Stimulated activated naive CD8-positive, alpha-beta T cell treated with anti-CD3 and anti-CD28 coated beads, Interleukin-15, Interleukin-2, amounts not matched to agents 100 ng/mL and 50 ng/mL, for 24 hours (primary cell): ENCODE measurements at regions not wholly inside any gene's neighbourhood (a gene's known extent, or its start where the extent isn't known, plus 50 kb on each side); places are given as distances from the start of the nearest gene placed in this dataset.
"Not testable (repeated sequence)": the region's sequence is repeated elsewhere in the genome, so short reads cannot be mapped to it uniquely, and the experiment has no call there.

Experiments used
- H3K27ac Mint-ChIP-seq: one replicate; pipeline ENCODE4 v1.8.0; 2021; ENCODE audit warnings: mild to moderate bottlenecking, mixed read lengths
- H3K27me3 Mint-ChIP-seq: one replicate; pipeline ENCODE4 v1.8.0; 2021; ENCODE audit warnings: mixed read lengths
- H3K36me3 Mint-ChIP-seq: one replicate; pipeline ENCODE4 v1.8.0; 2021; ENCODE audit warnings: low read depth, mixed read lengths
- H3K4me1 Mint-ChIP-seq: one replicate; pipeline ENCODE4 v1.8.0; 2021; ENCODE audit warnings: low read depth, mixed read lengths
- H3K4me3 Mint-ChIP-seq: one replicate; pipeline ENCODE4 v1.8.0; 2021; ENCODE audit warnings: mild to moderate bottlenecking, mixed read lengths
- H3K9me3 Mint-ChIP-seq: one replicate; pipeline ENCODE4 v1.8.0; 2021; ENCODE audit warnings: mixed read lengths

- Mint-ChIP-seq H3K4me1 (no peaks in the 10 kb centered on the region), H3K4me3 (no peak overlapping the region), H3K9me3 (peaks cover 4% of the 10 kb centered on the region), H3K36me3 (no peaks in the 10 kb centered on the region), H3K27me3 (no peaks in the 10 kb centered on the region), H3K27ac (no peak overlapping the region)
Observed at GRCh38 chr5:6086871-6087270, 291.5 kb downstream of the MED10 start.

- Mint-ChIP-seq H3K4me1 (no peaks in the 10 kb centered on the region), H3K27ac (no peak overlapping the region), H3K4me3 (no peak overlapping the region), H3K27me3 (no peaks in the 10 kb centered on the region), H3K9me3 (no peaks in the 10 kb centered on the region), H3K36me3 (no peaks in the 10 kb centered on the region)
Observed at GRCh38 chr5:6085341-6085860, 292.9 kb downstream of the MED10 start.

GRCh38 chr5:6084836-6085235 is 293.5 kb downstream of the MED10 start:
- Mint-ChIP-seq H3K36me3 (no peaks in the 10 kb centered on the region), H3K4me3 (no peak overlapping the region), H3K4me1 (no peaks in the 10 kb centered on the region), H3K27me3 (no peaks in the 10 kb centered on the region), H3K27ac (no peak overlapping the region), H3K9me3 (no peaks in the 10 kb centered on the region)

GRCh38 chr5:6084376-6084775 is 294.0 kb downstream of the MED10 start:
- no peaks in the 10 kb centered on the region for H3K9me3 Mint-ChIP-seq
- no peak overlapping the region for H3K4me3 Mint-ChIP-seq
- H3K27me3 Mint-ChIP-seq, result no peaks in the 10 kb centered on the region
- no peaks in the 10 kb centered on the region for H3K36me3 Mint-ChIP-seq
- H3K27ac Mint-ChIP-seq, result no peak overlapping the region
- no peaks in the 10 kb centered on the region for H3K4me1 Mint-ChIP-seq

DNA sequence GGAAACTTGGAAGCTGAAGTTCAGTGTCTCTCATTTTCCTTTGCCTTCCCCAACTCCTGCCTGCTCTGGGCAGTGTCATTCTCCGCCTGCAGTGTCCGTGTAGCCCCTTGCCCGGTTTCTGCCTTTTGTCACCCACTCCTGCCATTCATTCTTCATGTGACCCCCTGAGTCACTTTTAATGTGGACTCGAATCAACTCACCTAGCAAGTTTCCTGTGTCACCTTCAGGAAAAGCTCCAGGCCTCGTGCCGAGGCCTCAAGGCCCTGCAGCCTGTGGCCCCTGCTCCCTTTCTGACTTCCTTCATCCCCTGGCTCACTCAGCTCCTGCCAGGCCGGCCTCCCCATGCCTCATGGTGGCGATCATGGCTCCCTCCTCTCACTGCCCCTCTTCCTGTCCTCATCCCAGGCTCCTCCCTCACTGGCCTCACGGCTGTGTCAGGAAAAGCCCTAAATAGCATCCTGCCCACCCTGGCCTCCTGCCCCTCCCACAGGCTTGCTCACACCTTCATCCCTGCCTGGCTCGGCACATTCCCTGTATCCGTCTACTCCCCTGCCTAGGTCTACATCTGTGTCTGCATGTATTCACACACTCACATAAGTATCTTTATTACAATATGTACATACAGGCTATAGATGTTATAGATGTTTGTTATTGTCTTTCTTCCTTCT is 294.9 kb downstream of the MED10 start:
- no peaks in the 10 kb centered on the region for H3K4me1 Mint-ChIP-seq
- no peak overlapping the region for H3K4me3 Mint-ChIP-seq
- H3K27me3 Mint-ChIP-seq, result no peaks in the 10 kb centered on the region
- H3K27ac Mint-ChIP-seq, result peak overlapping the region; percentile 19
- no peaks in the 10 kb centered on the region for H3K9me3 Mint-ChIP-seq
- no peaks in the 10 kb centered on the region for H3K36me3 Mint-ChIP-seq

- Mint-ChIP-seq H3K4me1 (no peaks in the 10 kb centered on the region), H3K9me3 (no peaks in the 10 kb centered on the region), H3K36me3 (no peaks in the 10 kb centered on the region), H3K27ac (no peak overlapping the region), H3K4me3 (no peak overlapping the region), H3K27me3 (no peaks in the 10 kb centered on the region)
Observed at GRCh38 chr5:6082685-6083084, 295.7 kb downstream of the MED10 start.

DNA sequence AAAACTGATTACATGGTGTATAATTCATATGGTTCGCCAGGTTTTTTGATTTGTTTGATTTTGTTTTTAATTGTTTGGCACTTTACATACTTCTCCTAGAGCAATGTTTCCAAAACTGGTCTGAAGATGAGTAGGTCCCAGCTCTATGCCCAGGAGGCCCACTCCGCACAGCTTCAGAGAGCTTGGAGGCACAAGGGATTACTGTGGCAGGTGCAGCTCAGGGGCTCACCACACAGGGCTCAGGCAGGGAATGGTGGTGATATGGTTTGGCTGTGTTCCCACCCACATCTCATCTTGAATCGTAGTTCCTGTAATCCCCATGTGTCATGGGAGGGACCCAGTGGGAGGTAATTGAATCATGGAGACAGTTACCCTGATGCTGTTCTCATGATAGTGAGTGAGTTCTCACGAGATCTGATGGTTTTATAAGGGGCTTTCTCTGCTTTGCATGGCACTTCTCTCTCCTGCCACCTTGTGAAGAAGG is 296.6 kb downstream of the MED10 start:
- Mint-ChIP-seq H3K9me3 (no peaks in the 10 kb centered on the region), H3K27me3 (no peaks in the 10 kb centered on the region), H3K4me3 (no peak overlapping the region), H3K36me3 (no peaks in the 10 kb centered on the region), H3K27ac (no peak overlapping the region), H3K4me1 (no peaks in the 10 kb centered on the region)

GRCh38 chr5:6080930-6081726 is 297.2 kb downstream of the MED10 start:
- H3K36me3 Mint-ChIP-seq, result no peaks in the 10 kb centered on the region
- H3K27ac Mint-ChIP-seq, result no peak overlapping the region
- no peaks in the 10 kb centered on the region for H3K9me3 Mint-ChIP-seq
- no peak overlapping the region for H3K4me3 Mint-ChIP-seq
- no peaks in the 10 kb centered on the region for H3K27me3 Mint-ChIP-seq
- H3K4me1 Mint-ChIP-seq, result no peaks in the 10 kb centered on the region

DNA sequence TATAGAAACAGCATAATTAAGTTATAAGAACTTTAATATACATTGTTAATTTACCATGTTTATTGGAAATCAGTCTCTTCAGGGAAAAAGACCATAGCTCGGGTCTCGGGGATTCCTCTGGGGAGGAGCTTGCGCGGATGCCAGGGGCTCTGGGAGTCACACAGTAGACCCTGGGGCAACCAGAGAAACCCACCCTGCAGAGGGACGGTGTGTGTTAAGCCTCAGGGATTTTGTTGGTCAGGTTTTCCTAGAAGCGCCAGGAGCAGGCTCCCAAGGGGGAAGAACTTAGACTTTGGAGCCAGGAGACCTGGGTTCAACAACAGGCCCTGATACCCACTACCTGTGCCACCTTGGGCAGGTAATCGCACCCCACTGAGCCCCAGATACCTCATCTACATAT is 297.9 kb downstream of the MED10 start:
- no peaks in the 10 kb centered on the region for H3K9me3 Mint-ChIP-seq
- no peaks in the 10 kb centered on the region for H3K27me3 Mint-ChIP-seq
- no peaks in the 10 kb centered on the region for H3K36me3 Mint-ChIP-seq
- no peak overlapping the region for H3K4me3 Mint-ChIP-seq
- no peak overlapping the region for H3K27ac Mint-ChIP-seq
- no peaks in the 10 kb centered on the region for H3K4me1 Mint-ChIP-seq

DNA sequence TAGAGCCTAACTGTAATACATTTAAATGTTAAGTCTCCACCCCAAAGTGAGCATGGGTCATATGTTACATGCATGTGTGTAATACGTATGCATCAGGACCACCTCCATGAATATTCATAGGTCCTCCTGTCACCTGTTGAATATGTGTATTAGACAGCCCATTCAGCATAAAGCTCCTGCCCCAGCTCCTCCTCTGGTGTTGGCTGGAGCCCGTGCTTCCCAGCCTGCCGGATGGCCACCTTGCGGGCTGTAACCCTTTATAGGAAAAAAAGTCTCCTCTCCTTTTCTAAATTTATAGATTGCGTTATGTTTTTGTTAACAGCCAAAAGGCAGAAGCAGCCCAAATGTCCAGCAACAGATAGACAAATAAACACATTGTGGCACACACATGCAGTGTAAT is 299.5 kb downstream of the MED10 start:
- no peaks in the 10 kb centered on the region for H3K27me3 Mint-ChIP-seq
- no peaks in the 10 kb centered on the region for H3K4me1 Mint-ChIP-seq
- no peaks in the 10 kb centered on the region for H3K9me3 Mint-ChIP-seq
- no peaks in the 10 kb centered on the region for H3K36me3 Mint-ChIP-seq
- no peak overlapping the region for H3K27ac Mint-ChIP-seq
- no peak overlapping the region for H3K4me3 Mint-ChIP-seq

GRCh38 chr5:6076341-6077239 is 301.8 kb downstream of the MED10 start:
- no peaks in the 10 kb centered on the region for H3K9me3 Mint-ChIP-seq
- H3K27ac Mint-ChIP-seq, result no peak overlapping the region
- H3K36me3 Mint-ChIP-seq, result no peaks in the 10 kb centered on the region
- no peaks in the 10 kb centered on the region for H3K4me1 Mint-ChIP-seq
- no peak overlapping the region for H3K4me3 Mint-ChIP-seq
- H3K27me3 Mint-ChIP-seq, result peaks cover under 1% of the 10 kb centered on the region

DNA sequence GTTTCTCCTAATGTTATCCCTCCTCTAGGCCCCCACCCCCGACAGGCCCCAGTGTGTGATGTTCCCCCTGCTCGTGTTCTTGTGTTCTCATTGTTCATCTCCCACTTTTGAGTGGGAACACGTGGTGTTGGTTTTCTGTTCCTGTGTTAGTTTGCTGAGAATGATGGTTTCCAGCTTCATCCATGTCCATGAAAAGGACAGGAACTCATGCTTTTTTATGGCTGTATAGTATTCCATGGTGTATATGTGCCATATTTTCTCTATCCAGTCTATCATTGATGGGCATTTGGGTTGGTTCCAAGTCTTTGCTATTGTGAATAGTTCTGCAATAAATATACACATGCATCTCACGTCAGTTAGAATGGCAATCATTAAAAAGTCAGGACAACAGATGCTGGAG is 305.9 kb downstream of the MED10 start:
- not testable (repeated sequence) for H3K36me3 Mint-ChIP-seq, H3K27me3 Mint-ChIP-seq, H3K4me1 Mint-ChIP-seq, H3K27ac Mint-ChIP-seq, H3K9me3 Mint-ChIP-seq, H3K4me3 Mint-ChIP-seq

DNA sequence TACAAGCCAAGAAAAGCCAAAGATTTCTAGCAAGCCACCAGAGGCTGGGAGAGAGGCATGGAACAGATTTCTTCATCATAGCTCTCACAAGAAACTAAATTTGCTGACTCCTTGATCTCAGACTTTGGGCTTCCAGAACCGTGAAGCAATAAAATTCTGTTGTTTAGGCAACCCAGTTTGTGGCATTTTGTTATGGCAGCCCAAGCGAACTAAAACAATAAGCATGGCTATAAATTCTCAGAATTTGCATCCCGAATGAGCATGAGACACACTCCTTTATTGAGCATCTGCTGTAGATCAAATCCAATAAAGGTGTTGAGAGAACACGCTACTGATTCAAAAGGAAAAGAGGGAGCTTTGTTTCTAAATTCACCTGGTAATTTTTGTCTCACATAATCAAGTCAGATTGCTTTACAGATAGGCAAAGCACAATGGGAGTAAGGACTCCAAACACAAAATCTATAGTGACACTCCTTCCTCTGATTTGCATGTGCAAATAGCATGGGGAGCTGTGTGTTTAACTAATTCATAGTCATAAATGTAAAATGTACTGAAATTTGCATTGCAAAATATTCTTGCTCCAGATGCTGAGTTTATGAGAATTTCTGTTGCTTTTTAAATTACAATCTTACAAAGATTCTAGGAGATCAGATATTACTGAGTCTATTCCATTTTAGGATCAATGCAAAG is 308.7 kb downstream of the MED10 start:
- Mint-ChIP-seq H3K4me3 (no peak overlapping the region), H3K9me3 (no peaks in the 10 kb centered on the region), H3K27me3 (peaks cover 3% of the 10 kb centered on the region), H3K36me3 (no peaks in the 10 kb centered on the region), H3K4me1 (no peaks in the 10 kb centered on the region), H3K27ac (no peak overlapping the region)

GRCh38 chr5:6066016-6066415 is 312.3 kb downstream of the MED10 start:
- Mint-ChIP-seq H3K36me3 (no peaks in the 10 kb centered on the region), H3K9me3 (no peaks in the 10 kb centered on the region), H3K4me1 (no peaks in the 10 kb centered on the region), H3K27me3 (peaks cover 3% of the 10 kb centered on the region), H3K4me3 (no peak overlapping the region), H3K27ac (no peak overlapping the region)
